GM23338 (cell line): ENCODE measurements at regions not wholly inside any gene's neighbourhood (a gene's known extent, or its start where the extent isn't known, plus 50 kb on each side); places are given as distances from the start of the nearest gene placed in this dataset.

Experiments used
- ATAC-seq: fragments of 200-7000 bp; cut with Tn5 transposase; 3 replicates; pipeline ENCODE4 v1.9.1; 2020
- DNase-seq: peaks from one replicate; pipeline ENCODE4 v3.0.0-alpha.2; 2015; ENCODE audit warnings: low spot score
- H2AFZ ChIP-seq: fragments of 200-600 bp; sonication (generic); 2 replicates; pipeline ENCODE4 v1.8.0; 2016; ENCODE audit warnings: antibody characterized with exemption, mild to moderate bottlenecking, moderate library complexity
- H3F3A ChIP-seq: fragments of 200-600 bp; sonication (generic); replicated peaks from 2 replicates; pipeline ENCODE4 v1.8.0; 2017; ENCODE audit warnings: antibody characterized with exemption, mixed run types, low read depth
- H3K27ac ChIP-seq: fragments of 200-600 bp; sonication (generic); 2 replicates; pipeline ENCODE4 v1.6.1; 2016; ENCODE audit warnings: low read depth
- H3K27me3 ChIP-seq: fragments of 200-600 bp; sonication (generic); 2 replicates; pipeline ENCODE4 v1.8.0; 2016; ENCODE audit warnings: mild to moderate bottlenecking, mixed run types, moderate library complexity; ENCODE audit not compliant: insufficient read depth
- H3K36me3 ChIP-seq: fragments of 200-600 bp; sonication (generic); 2 replicates; pipeline ENCODE4 v1.8.0; 2016; ENCODE audit warnings: mild to moderate bottlenecking; ENCODE audit not compliant: insufficient read depth
- H3K4me1 ChIP-seq: fragments of 200-600 bp; sonication (generic); 2 replicates; pipeline ENCODE4 v1.8.0; 2016; ENCODE audit warnings: mild to moderate bottlenecking, moderate library complexity; ENCODE audit not compliant: insufficient read depth
- H3K4me2 ChIP-seq: fragments of 200-600 bp; sonication (generic); 2 replicates; pipeline ENCODE4 v1.7.1; 2017; ENCODE audit warnings: mixed run types
- H3K4me3 ChIP-seq: fragments of 200-600 bp; sonication (generic); 2 replicates; pipeline ENCODE4 v1.6.1; 2016; ENCODE audit warnings: mixed run types
- H3K79me2 ChIP-seq: fragments of 200-600 bp; sonication (generic); replicated peaks from 2 replicates; pipeline ENCODE4 v1.8.0; 2017; ENCODE audit warnings: mild to moderate bottlenecking; ENCODE audit not compliant: insufficient read depth
- H3K9me2 ChIP-seq: fragments of 200-600 bp; sonication (generic); 2 replicates; pipeline ENCODE4 v1.8.0; 2017; ENCODE audit not compliant: insufficient read depth
- H4K20me1 ChIP-seq: fragments of 200-600 bp; sonication (generic); replicated peaks from 2 replicates; pipeline ENCODE4 v1.8.0; 2017; ENCODE audit warnings: mild to moderate bottlenecking; ENCODE audit not compliant: insufficient read depth
- H3K27ac Mint-ChIP-seq: 2 replicates; pipeline ENCODE4 v1.8.0; 2020; ENCODE audit warnings: inconsistent platforms, mild to moderate bottlenecking, moderate library complexity, mixed read lengths
- H3K27me3 Mint-ChIP-seq: 3 replicates; pipeline ENCODE4 v1.8.0; 2022; ENCODE audit warnings: low read depth, mild to moderate bottlenecking, moderate library complexity, mixed read lengths, inconsistent platforms; ENCODE audit not compliant: insufficient read depth, poor library complexity
- H3K36me3 Mint-ChIP-seq: 3 replicates; pipeline ENCODE4 v1.8.0; 2021; ENCODE audit warnings: low read depth, mild to moderate bottlenecking, inconsistent platforms, moderate library complexity, mixed read lengths
- H3K4me1 Mint-ChIP-seq: 3 replicates; pipeline ENCODE4 v1.8.0; 2020; ENCODE audit warnings: mild to moderate bottlenecking, inconsistent platforms, mixed read lengths
- H3K4me3 Mint-ChIP-seq: 3 replicates; pipeline ENCODE4 v1.8.0; 2021; ENCODE audit warnings: moderate library complexity, mild to moderate bottlenecking, inconsistent platforms, mixed read lengths
- H3K9me3 Mint-ChIP-seq: 3 replicates; pipeline ENCODE4 v1.8.0; 2020; ENCODE audit warnings: moderate library complexity, mild to moderate bottlenecking, inconsistent platforms, mixed read lengths
- CTCF ChIP-seq, 2 experiments: fragments of 200-600 bp in 1 of 2; sonication (generic) in 1 of 2; conservative IDR thresholded peaks; 2 replicates each; pipeline versions ENCODE4 v1.5.1 to v1.6.1; 2016 to 2017; ENCODE audit warnings: antibody characterized with exemption in 2 of 2, low read depth in 2 of 2, mild to moderate bottlenecking in 2 of 2, moderate library complexity in 1 of 2
- ETS1 ChIP-seq: IDR thresholded peaks from 2 replicates; pipeline ENCODE4 v1.6.1; 2016; ENCODE audit warnings: antibody characterized with exemption
- EZH2 ChIP-seq: fragments of 200-600 bp; sonication (generic); IDR thresholded peaks from one replicate; pipeline ENCODE4 v1.8.0; 2017; ENCODE audit warnings: antibody characterized with exemption, mild to moderate bottlenecking, low read depth; ENCODE audit not compliant: unreplicated experiment
- EZH2phosphoT487 ChIP-seq: fragments of 200-600 bp; sonication (generic); IDR thresholded peaks from one replicate; pipeline ENCODE4 v1.8.1; 2018; ENCODE audit warnings: antibody characterized with exemption; ENCODE audit not compliant: unreplicated experiment
- NANOG ChIP-seq: IDR thresholded peaks from 2 replicates; pipeline ENCODE4 v1.6.1; 2016; ENCODE audit warnings: antibody characterized with exemption, borderline replicate concordance
- POLR2AphosphoS5 ChIP-seq: IDR thresholded peaks from 2 replicates; pipeline ENCODE4 v1.6.1; 2016; ENCODE audit warnings: antibody characterized with exemption, low read depth
- REST ChIP-seq: IDR thresholded peaks from one replicate; pipeline ENCODE4 v1.6.1; 2018; ENCODE audit warnings: antibody characterized with exemption; ENCODE audit not compliant: unreplicated experiment
- STAT1 ChIP-seq: IDR thresholded peaks from one replicate; pipeline ENCODE4 v1.6.1; 2016; ENCODE audit warnings: antibody characterized with exemption; ENCODE audit not compliant: unreplicated experiment
- ZNF114 ChIP-seq: fragments of 250-450 bp; sonication (Bioruptor Pico); IDR thresholded peaks from 2 replicates; pipeline ENCODE4 v1.5.0; 2020; ENCODE audit warnings: mild to moderate bottlenecking, moderate library complexity
- ZNF331 ChIP-seq: fragments of 250-450 bp; sonication (Bioruptor Pico); IDR thresholded peaks from 2 replicates; pipeline ENCODE4 v1.5.0; 2020; ENCODE audit warnings: low read depth, mild to moderate bottlenecking, moderate library complexity

DNA sequence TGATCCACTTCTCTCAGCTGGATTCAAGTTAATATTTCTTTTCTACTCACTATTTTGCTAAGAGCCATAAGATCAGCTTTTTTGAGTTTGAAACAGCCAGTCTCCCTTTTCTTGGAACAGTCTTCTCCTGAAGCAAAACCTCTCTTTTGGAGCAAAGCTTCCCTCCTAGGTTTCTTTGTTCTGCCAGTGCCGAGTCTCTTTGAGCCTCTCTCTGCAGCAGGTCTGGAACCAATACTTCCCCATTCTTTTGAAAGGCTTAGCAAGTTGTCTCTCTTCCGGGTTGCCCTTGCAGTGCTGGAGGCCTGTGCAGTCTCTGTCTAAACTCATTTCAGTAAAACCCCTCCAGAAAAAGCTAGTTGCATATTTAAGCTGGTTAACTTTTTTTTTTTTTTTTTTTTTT, 454.8 kb downstream of the NOVA1 start (continued):
- TF ChIP-seq POLR2AphosphoS5 (no peak), EZH2phosphoT487 (no peak), CTCF (conservative IDR thresholded peaks at IDR 0.05; ENCODE audit: low read depth in 2 of 2) (no peak), EZH2 (no peak), REST (no peak), STAT1 (no peak), NANOG (no peak)

DNA sequence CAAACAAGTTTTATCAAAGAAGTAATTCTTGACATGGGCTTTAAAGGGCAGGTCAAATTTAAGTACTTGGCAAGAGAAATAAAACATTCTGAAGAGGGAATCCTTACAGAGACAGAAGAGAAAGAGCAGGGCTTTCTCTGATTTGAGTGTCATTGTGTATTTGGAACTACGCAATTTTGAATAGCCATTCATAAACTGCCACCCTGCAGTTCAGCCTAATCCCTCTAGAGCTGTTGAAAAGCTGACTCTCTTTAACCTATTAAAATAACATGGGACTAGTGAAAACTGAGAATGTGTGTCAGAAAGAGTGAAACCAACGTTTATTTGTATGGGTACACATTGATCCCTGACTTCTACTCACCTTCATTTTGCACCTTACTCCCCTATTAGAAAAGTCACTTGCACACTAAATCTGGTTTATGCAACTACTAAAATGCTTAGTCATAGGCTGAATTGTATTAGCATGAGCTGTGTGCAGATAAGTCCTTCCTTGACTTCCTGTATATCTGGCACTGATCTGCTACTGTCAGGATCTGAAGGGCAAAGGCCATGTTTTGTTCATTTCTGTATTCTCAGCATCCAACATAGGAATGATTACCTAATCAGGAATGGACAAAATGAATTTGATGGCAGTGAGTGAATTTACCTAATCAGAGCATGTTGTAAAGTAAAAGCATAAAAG, 458.9 kb downstream of the NOVA1 start:
- Histone ChIP-seq H3K79me2 (no peaks in the 10 kb centered on the region), H3K9me2 (peaks cover 13% of the 10 kb centered on the region), H2AFZ (no peak overlapping the region), H3K4me1 (0 out of 2 replicates have a peak, but pooled peaks cover 4% of the 10 kb centered on the region), H3F3A (no peaks in the 10 kb centered on the region), H3K36me3 (no peaks in the 10 kb centered on the region), H4K20me1 (no peaks in the 10 kb centered on the region), H3K27me3 (no peaks in the 10 kb centered on the region), H3K4me3 (no peak overlapping the region), H3K4me2 (no peak overlapping the region), H3K27ac (no peak overlapping the region)
- Mint-ChIP-seq H3K4me3 (no peak overlapping the region), H3K4me1 (peaks cover 6% of the 10 kb centered on the region; the same call in 2 of the 3 replicates), H3K36me3 (0 out of 3 replicates have a peak, but pooled peaks cover 7% of the 10 kb centered on the region), H3K27me3 (peaks cover 4% of the 10 kb centered on the region), H3K27ac (no peak overlapping the region), H3K9me3 (peaks cover 7% of the 10 kb centered on the region; the same call in 2 of the 3 replicates)
- peak; percentile 15 for DNase-seq
- no peak; the same call in 2 of the 3 replicates for ATAC-seq
- TF ChIP-seq ZNF331 (CRISPR knock-in tag), result no peak
- no peak for TF ChIP-seq CTCF (conservative IDR thresholded peaks at IDR 0.05; ENCODE audit: low read depth in 2 of 2)
- TF ChIP-seq STAT1, result no peak
- TF ChIP-seq REST, result no peak
- no peak for TF ChIP-seq ZNF114 (CRISPR knock-in tag)
- no peak for TF ChIP-seq ETS1
- no peak for TF ChIP-seq EZH2phosphoT487
- no peak for TF ChIP-seq NANOG
- no peak for TF ChIP-seq EZH2
